HCT116 (cell line): ENCODE measurements at regions not wholly inside any gene's neighbourhood (a gene's known extent, or its start where the extent isn't known, plus 50 kb on each side); places are given as distances from the start of the nearest gene placed in this dataset.

Source experiments
- ATAC-seq: fragments of 200-7000 bp; cut with Tn5 transposase; 2 replicates; pipeline ENCODE4 v1.9.1; 2020; ENCODE audit warnings: mild to moderate bottlenecking, moderate library complexity
- BruUV-seq: library from RNA; stranded (reverse); fragments of 400-500 nt; replicated peaks from 2 replicates; lab custom pipeline; 2021; lab: Mats Ljungman, UMichigan
- CTCF ChIA-PET: fragments of 300-600 bp; sonication (Branson Sonifier 250); formaldehyde crosslinking; loops from one replicate; lab custom pipeline; 2021; ENCODE audit warnings: antibody characterized with exemption; lab: Charles Lee
- POLR2A ChIA-PET: fragments of 300-600, 350-600 bp; sonication (Branson Sonifier 250); formaldehyde crosslinking; loops from one replicate; lab custom pipeline; 2021; ENCODE audit warnings: antibody characterized with exemption; lab: Charles Lee
- RAD21 ChIA-PET, 2 experiments: fragments of 300-600 bp; sonication (Branson Sonifier 250); formaldehyde crosslinking; loops; one replicate each; lab custom pipeline; 2023; ENCODE audit warnings: low total read pairs in 2 of 2; ENCODE audit not compliant: uncharacterized antibody in 2 of 2, unreplicated experiment in 2 of 2, low non-redundant PET in 1 of 2; lab: Charles Lee
- DNase-seq: peaks from one replicate; pipeline ENCODE4 v3.0.0-alpha.2; 2010; ENCODE audit warnings: low read depth, low spot score
- H2AFZ ChIP-seq: fragments of 200-600 bp; shearing (Covaris generic), sonication (generic); 2 replicates; pipeline ENCODE4 v1.6.1; 2017; ENCODE audit warnings: low read depth, mixed run types, mixed read lengths, antibody characterized with exemption, low read length; ENCODE audit not compliant: poor library complexity, severe bottlenecking
- H3K27ac ChIP-seq: 2 replicates; pipeline ENCODE4 v1.5.1; 2012; ENCODE audit warnings: low read depth, low read length
- H3K27me3 ChIP-seq: fragments of 200-600 bp; sonication (generic); 2 replicates; pipeline ENCODE4 v1.6.1; 2016; ENCODE audit warnings: mixed run types, low read length, mixed read lengths; ENCODE audit not compliant: insufficient read depth
- H3K36me3 ChIP-seq, 2 experiments: fragments of 200-500 bp in 1 of 2; fragments of 200-600 bp in 1 of 2; sonication (Bioruptor generic) in 1 of 2; sonication (generic) in 1 of 2; 2 replicates each; pipeline versions ENCODE4 v1.5.1 to v1.6.1; 2014 to 2016; ENCODE audit warnings: low read length in 2 of 2, inconsistent platforms in 1 of 2, mixed read lengths in 1 of 2, mixed run types in 1 of 2; ENCODE audit not compliant: insufficient read depth in 2 of 2, control insufficient read depth in 1 of 2
- H3K4me1 ChIP-seq, 2 experiments: fragments of 200-600 bp in 1 of 2; sonication (generic) in 1 of 2; 2 replicates each; pipeline versions ENCODE4 v1.5.1 to v1.6.1; 2012 to 2017; ENCODE audit warnings: low read length in 2 of 2, inconsistent platforms in 1 of 2, mild to moderate bottlenecking in 1 of 2, mixed read lengths in 1 of 2, mixed run types in 1 of 2, moderate library complexity in 1 of 2; ENCODE audit not compliant: insufficient read depth in 2 of 2, control insufficient read depth in 1 of 2
- H3K4me2 ChIP-seq: fragments of 200-600 bp; sonication (generic); 2 replicates; pipeline ENCODE4 v1.6.1; 2017; ENCODE audit warnings: mixed run types, low read length, mixed read lengths
- H3K4me3 ChIP-seq, 2 experiments: fragments of 200-600 bp in 1 of 2; sonication (generic) in 1 of 2; replicated peaks in 1 of 2; 2 replicates each; pipeline ENCODE4 v1.5.1; 2011 to 2016; ENCODE audit warnings: low read length in 2 of 2, control low read depth in 1 of 2, low read depth in 1 of 2, mild to moderate bottlenecking in 1 of 2, mixed read lengths in 1 of 2, mixed run types in 1 of 2
- H3K79me2 ChIP-seq: fragments of 200-600 bp; sonication (generic); 2 replicates; pipeline ENCODE4 v1.6.1; 2017; ENCODE audit warnings: mild to moderate bottlenecking, mixed run types, low read length, moderate library complexity, mixed read lengths; ENCODE audit not compliant: insufficient read depth
- H3K9ac ChIP-seq: fragments of 200-600 bp; sonication (generic); 2 replicates; pipeline ENCODE4 v1.6.1; 2016; ENCODE audit warnings: low read length, mixed read lengths
- H3K9me2 ChIP-seq: fragments of 200-600 bp; sonication (generic), shearing (Covaris generic); 2 replicates; pipeline ENCODE4 v1.6.1; 2017; ENCODE audit warnings: mixed run types, mild to moderate bottlenecking, moderate library complexity; ENCODE audit not compliant: insufficient read depth
- H3K9me3 ChIP-seq, 2 experiments: fragments of 200-500 bp in 1 of 2; fragments of 200-600 bp in 1 of 2; sonication (Bioruptor generic) in 1 of 2; sonication (generic) in 1 of 2; 2 replicates each; pipeline ENCODE4 v1.6.1; 2014 to 2017; ENCODE audit warnings: low read length in 2 of 2, mixed read lengths in 2 of 2, inconsistent platforms in 1 of 2, low read depth in 1 of 2, mild to moderate bottlenecking in 1 of 2, mixed run types in 1 of 2, moderate library complexity in 1 of 2; ENCODE audit not compliant: control insufficient read depth in 1 of 2, insufficient read depth in 1 of 2
- H4K20me1 ChIP-seq: fragments of 200-600 bp; sonication (generic), shearing (Covaris generic); 2 replicates; pipeline ENCODE4 v1.6.1; 2017; ENCODE audit warnings: mixed run types, mild to moderate bottlenecking, moderate library complexity; ENCODE audit not compliant: insufficient read depth
- CBX3 ChIP-seq: IDR thresholded peaks from 2 replicates; pipeline ENCODE4 v1.6.1; 2012; ENCODE audit warnings: low read depth
- CEBPB ChIP-seq: IDR thresholded peaks from 2 replicates; pipeline ENCODE4 v1.6.1; 2012; ENCODE audit warnings: low read depth
- CTCF ChIP-seq, 3 experiments: fragments of 200-600 bp in 1 of 3; sonication (generic) in 1 of 3; IDR thresholded peaks in 2 of 3; conservative IDR thresholded peaks in 1 of 3; 2 replicates each; pipeline ENCODE4 v1.5.1; 2012 to 2017; ENCODE audit warnings: low read depth in 2 of 3, low read length in 2 of 3, antibody characterized with exemption in 1 of 3, borderline replicate concordance in 1 of 3, control low read depth in 1 of 3, mild to moderate bottlenecking in 1 of 3, mixed read lengths in 1 of 3, mixed run types in 1 of 3, moderate library complexity in 1 of 3; ENCODE audit not compliant: insufficient read depth in 1 of 3
- EGR1 ChIP-seq: IDR thresholded peaks from 2 replicates; pipeline ENCODE4 v1.6.1; 2012; ENCODE audit warnings: low read depth
- FOSL1 ChIP-seq: IDR thresholded peaks from 2 replicates; pipeline ENCODE4 v1.6.1; 2012; ENCODE audit warnings: low read depth
- JUND ChIP-seq: IDR thresholded peaks from 2 replicates; pipeline ENCODE4 v1.6.1; 2012
- MAX ChIP-seq: IDR thresholded peaks from 2 replicates; pipeline ENCODE4 v1.6.1; 2012
- POLR2AphosphoS5 ChIP-seq: IDR thresholded peaks from 2 replicates; pipeline ENCODE4 v1.6.1; 2011; ENCODE audit warnings: mild to moderate bottlenecking, low read depth, low read length, moderate library complexity
- RAD21 ChIP-seq: IDR thresholded peaks from 2 replicates; pipeline ENCODE4 v1.6.1; 2012; ENCODE audit warnings: low read depth, mild to moderate bottlenecking
- REST ChIP-seq: IDR thresholded peaks from 2 replicates; pipeline ENCODE4 v1.6.1; 2012; ENCODE audit warnings: low read depth
- SIN3A ChIP-seq: IDR thresholded peaks from 2 replicates; pipeline ENCODE4 v1.6.1; 2012; ENCODE audit warnings: low read depth
- SRF ChIP-seq: IDR thresholded peaks from 2 replicates; pipeline ENCODE4 v1.6.1; 2012; ENCODE audit warnings: low read depth
- ZBTB33 ChIP-seq: IDR thresholded peaks from 2 replicates; pipeline ENCODE4 v1.6.1; 2011; ENCODE audit warnings: mild to moderate bottlenecking, low read length, moderate library complexity; ENCODE audit not compliant: insufficient replicate concordance; ENCODE audit errors: extremely low read depth
- intact Hi-C: fragments of 100-400 bp; cut with micrococcal nuclease; formaldehyde crosslinking; loops from 2 replicates; pipeline ENCODE4 v1.10.0; 2022

- Histone ChIP-seq H3K4me2 (no peak overlapping the region), H3K27ac (no peak overlapping the region), H3K9ac (no peak overlapping the region), H3K9me2 (no peaks in the 10 kb centered on the region), H3K27me3 (no peaks in the 10 kb centered on the region), H3K36me3 (no peaks in the 10 kb centered on the region), H3K4me3 (no peak overlapping the region), H3K9me3 (no peaks in the 10 kb centered on the region), H3K4me1 (no peaks in the 10 kb centered on the region), H4K20me1 (no peaks in the 10 kb centered on the region), H2AFZ (no peak overlapping the region), H3K79me2 (no peaks in the 10 kb centered on the region)
- DNase-seq = no peak
- BruUV-seq = no TSS peak
- ChIA-PET POLR2A (no interaction called here), RAD21 (no interaction called here), CTCF (no interaction called here)
- TF ChIP-seq FOSL1 (no peak), CBX3 (no peak), CEBPB (no peak), EGR1 (no peak), ZBTB33 (no peak), JUND (no peak)
- intact Hi-C loops = no loop called here
- ATAC-seq = no peak
Measured at GRCh38 chr7:89503281-89503680, 651.0 kb upstream of the STEAP1 start.

- Histone ChIP-seq H3K36me3 (no peaks in the 10 kb centered on the region), H3K27ac (no peak overlapping the region), H3K4me1 (no peaks in the 10 kb centered on the region), H3K4me2 (no peak overlapping the region), H3K9me3 (no peaks in the 10 kb centered on the region), H2AFZ (no peak overlapping the region), H3K27me3 (no peaks in the 10 kb centered on the region), H4K20me1 (no peaks in the 10 kb centered on the region), H3K79me2 (no peaks in the 10 kb centered on the region), H3K4me3 (no peak overlapping the region), H3K9me2 (no peaks in the 10 kb centered on the region), H3K9ac (no peak overlapping the region)
- no peak for DNase-seq
- ChIA-PET RAD21 (no interaction called here), CTCF (no interaction called here), POLR2A (no interaction called here)
- no TSS peak for BruUV-seq
- intact Hi-C loops = no loop called here
- ATAC-seq = no peak
- TF ChIP-seq REST (no peak), EGR1 (no peak), CTCF (IDR thresholded peaks at IDR 0.05 in 2 of 3, conservative IDR thresholded peaks at IDR 0.05 in 1 of 3; ENCODE audit: borderline replicate concordance in 1 of 3, insufficient read depth in 1 of 3, low read depth in 2 of 3, low read length in 2 of 3) (no peak), POLR2AphosphoS5 (no peak), MAX (no peak), SIN3A (no peak), SRF (no peak), RAD21 (no peak), CEBPB (no peak)
Measured at GRCh38 chr7:89507034-89507433, 647.2 kb upstream of the STEAP1 start.
